SU-DHL-6 (cell line): ENCODE measurements at regions not wholly inside any gene's neighbourhood (a gene's known extent, or its start where the extent isn't known, plus 50 kb on each side); places are given as distances from the start of the nearest gene placed in this dataset.

Experiments used
- CTCF ChIP-seq: fragments of 200-600 bp; sonication (generic); IDR thresholded peaks from one replicate; pipeline ENCODE4 v1.5.1; 2017; ENCODE audit warnings: antibody characterized with exemption, mild to moderate bottlenecking, low read length, moderate library complexity; ENCODE audit not compliant: insufficient read depth, poor library complexity, severe bottlenecking
- EZH2phosphoT487 ChIP-seq: fragments of 200-600 bp; sonication (generic), shearing (Covaris generic); conservative IDR thresholded peaks from 2 replicates; pipeline ENCODE4 v1.6.1; 2018; ENCODE audit warnings: mild to moderate bottlenecking, antibody characterized with exemption, low read length, moderate library complexity, mixed read lengths

GRCh38 chr6:112433457-112433856, 86.3 kb downstream of the RFPL4B start:
- TF ChIP-seq CTCF (no peak), EZH2phosphoT487 (no peak)
